ENCODE measurements at regions not wholly inside any gene's neighbourhood (a gene's known extent, or its start where the extent isn't known, plus 50 kb on each side); places are given as distances from the start of the nearest gene placed in this dataset.
"Not testable (repeated sequence)": the region's sequence is repeated elsewhere in the genome, so short reads cannot be mapped to it uniquely, and the experiment has no call there.

DNA sequence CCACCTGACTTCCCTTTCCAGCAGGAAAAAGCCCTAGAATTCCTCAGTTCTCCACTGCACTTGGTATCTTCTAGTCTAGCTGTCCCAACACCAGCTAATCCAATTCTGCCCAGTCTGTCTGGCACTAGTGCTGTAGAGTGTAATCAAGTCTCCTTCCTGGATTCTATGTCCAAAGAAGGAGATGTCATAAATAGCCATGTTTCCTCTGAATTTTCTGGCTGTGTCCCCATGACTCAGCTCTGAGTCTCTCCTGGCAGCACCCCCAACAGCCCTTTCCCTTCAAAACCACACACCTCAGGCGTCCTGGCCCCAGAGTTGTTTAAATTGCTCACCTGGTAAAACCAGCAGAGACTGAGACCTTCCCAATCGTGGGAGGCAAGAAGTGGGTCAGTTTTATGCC is 197.2 kb downstream of the GRXCR1 start:
- DNase-seq = no peak

DNA sequence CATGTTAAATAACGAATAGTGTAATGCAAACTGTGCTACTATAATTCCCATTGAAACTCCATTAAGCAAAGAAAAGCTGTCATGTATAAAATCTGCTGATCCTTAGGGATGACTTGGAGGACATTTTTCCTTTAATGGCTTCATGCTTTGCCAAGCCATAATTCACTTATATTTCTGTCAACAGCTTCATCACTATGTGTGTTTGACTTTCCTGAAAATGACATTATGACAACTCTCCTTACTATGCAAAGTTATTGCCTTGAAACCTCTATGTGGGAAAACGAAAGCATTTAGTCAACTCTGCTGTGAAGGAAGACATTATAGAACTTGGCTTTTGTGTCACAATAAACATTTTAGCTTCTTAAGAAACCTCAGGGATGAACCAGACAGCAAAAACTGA is 210.5 kb downstream of the GRXCR1 start:
- DNase-seq = no peak

DNA sequence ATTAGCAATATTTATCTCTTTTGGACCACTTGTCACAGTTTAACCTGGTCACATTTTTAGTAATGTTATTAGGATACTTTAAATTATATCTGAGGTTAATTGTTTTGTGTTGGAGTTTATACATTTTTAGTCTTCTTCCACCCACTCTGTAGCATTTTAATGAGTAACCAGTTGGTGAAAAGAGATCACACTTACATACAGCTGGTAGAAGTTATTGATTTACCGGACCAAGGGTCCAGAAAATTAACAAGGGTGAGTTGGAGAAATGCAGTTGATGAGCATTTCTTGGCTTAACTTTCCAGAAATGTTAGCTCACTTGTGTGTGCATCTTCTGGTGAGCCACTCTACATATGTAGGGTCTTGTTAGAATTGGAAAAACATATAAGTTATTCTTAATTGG is 219.6 kb downstream of the GRXCR1 start:
- DNase-seq = no peak

DNA sequence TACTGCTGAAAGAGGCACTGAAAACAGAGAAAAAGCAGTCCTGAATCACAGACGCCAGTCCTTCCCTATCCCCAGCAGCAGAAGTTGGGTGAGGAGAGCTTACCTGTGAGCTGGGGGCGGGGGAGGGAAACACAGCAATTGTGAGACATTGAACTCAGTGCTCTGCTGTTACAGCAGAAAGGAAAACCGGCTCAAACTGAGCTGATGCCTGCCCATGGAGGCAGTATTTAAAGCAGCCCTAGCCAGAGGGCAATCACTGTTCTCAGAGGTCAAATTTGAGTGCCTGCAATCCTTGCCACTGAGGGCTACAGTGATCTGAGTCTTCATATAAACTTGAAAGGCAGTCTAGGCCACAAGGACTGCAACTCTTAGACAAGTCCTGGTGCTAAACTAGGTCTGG is 220.7 kb downstream of the GRXCR1 start:
- no peak for DNase-seq

DNA sequence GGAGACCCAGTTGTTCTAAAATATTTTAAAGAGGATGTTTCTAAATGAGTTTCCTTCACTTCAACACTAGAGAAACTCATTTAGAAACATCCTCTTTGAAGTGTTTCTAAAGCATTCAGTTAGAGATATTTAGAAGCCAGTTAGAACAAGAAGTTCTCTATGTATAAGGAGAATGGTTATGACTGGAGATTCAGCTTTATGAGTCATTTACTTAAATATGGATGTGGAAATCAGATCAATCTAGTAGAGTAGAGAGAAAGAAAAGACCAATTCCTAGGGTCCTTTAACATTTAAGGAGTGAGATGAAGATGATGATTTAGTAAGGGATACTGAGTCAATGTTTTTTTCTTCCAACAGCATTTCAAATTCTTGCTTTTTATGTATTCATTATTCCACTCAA is 234.1 kb downstream of the GRXCR1 start:
- DNase-seq = no peak

DNA sequence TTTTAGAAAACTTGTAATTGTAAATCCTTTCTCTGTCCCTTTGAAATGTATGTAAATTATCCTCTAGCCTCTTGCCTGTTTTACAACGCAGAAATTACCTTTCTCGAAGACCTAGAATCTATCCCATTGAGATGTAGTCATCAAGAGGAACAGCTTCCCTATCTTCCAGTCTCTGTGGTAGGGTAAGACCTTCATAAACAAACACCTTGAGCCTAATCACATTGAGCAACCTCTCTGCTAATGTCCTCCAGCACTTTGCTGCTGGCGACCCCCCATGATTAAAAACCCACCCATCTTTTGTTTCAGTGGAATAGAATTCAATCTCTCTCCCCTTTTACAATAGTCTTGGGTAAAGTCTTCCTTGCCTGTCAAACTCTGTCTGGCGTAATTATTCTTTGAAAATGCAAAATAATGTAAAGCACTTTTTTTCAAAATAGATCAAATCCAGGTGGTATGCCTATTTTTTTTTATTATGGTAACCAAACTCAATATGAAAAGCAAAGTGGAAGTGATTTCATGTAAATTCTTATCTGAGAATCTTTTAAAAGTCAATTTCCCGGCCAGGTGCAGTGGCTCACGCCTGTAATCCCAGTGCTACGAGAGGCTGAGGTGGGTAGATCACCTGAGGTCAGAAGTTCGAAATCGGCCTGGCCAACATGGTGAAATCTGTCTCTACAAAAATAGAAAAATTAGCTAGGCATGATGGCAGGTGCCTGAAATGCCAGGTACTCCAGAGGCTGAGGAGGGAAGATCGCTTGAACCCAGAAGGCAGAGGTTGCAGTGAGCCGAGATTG is 237.9 kb downstream of the GRXCR1 start:
- no peak for DNase-seq

DNA sequence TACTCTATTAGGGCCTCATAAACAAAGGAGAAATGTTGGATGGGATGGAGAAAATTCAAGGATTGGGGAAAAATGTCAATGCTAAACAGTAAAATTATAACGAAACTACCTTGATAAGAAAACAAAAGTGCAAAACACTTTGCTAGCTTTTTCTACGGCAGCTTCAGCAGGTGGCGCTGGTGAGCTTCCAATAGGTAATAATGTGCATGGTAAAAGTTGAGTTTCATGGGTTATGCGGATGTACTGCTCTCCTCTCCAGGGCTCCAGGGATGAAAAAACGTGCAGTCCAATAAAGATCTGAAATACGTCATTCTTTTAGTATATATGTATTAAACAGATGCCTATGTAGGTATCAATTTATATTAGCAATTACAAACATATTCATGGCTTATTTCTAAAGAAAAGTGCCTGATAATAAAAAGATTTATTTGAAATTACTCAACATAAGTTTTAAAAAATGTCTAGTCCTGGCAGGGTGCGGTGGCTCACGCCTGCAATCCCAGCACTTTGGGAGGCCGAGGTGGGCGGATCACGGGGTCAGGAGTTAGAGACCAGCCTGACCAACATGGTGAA is 239.6 kb downstream of the GRXCR1 start:
- no peak for DNase-seq

DNA sequence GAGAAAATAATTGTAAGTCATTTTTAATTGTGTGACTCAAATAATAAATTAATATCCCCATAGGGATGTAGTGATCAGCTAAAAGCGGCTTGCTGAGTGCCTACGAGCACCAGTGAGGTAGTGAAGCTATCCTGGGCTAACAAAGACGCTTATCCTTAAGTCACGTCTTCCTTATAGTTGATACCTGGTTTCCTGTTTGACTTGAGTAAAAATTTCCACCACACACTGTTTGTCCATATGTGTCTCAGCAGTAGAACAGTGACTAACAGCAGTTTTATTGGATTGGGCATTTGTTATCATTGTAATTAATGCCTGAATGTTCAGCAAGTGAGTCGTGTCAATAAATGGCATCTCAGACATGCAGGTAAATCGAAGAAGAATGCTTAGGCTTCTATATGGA is 241.1 kb downstream of the GRXCR1 start:
- DNase-seq = no peak

DNA sequence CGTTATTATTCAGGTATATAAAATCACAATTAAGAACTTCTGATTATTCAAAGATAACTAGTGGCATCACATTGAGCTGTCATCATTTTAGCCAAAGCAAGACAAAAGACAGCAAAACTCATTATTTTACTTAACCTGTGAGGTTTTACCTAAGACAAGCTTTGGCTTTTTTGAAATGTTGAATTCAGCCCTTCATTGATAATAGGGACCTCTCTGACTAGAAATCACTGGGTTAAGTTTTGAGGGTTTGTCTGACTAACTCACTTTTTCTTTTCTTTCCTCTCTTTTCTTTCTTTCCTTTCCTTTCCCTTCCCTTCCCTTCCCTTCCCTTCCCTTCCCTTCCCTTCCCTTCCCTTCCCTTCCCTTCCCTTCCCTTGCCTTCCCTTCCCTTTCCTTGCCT is 244.2 kb downstream of the GRXCR1 start:
- DNase-seq = no peak

DNA sequence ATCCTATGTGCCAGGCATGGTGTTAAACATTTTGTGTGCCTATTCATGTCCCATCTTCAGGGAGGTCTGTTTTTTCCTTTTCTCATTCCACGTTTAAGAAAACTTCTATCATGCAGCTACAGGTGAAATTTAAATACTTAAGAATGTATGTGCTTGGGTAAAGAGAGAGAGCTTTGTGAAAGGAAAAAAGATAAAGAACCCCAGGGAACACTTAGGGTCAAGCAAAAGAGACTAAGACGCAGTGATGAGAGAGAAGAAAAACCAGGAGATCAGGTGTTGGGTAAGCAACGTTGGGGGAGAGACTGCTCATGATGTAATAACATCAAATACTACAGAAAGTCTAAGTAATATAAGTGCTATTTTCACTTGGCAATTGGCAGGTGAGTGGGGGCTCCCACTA is 253.7 kb downstream of the GRXCR1 start:
- DNase-seq = no peak

DNA sequence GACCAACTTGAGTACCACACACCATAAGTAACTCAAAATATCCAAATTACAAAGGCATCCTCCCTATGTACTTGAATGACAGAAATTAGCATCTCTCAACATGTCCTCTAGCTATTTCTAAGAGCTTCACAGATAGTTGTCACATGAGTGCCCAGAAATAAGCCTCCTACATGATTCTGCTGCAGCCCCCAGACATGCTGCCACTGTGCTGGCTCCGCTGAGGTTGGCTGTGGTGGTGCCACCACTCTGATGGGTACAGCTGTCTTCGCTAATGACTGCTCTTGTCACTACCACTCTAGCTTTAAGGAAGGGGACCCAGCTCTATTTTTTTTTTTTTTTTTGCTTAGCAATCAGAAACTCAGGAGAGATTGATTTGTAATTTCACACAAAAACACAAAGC is 256.0 kb downstream of the GRXCR1 start:
- DNase-seq = no peak

DNA sequence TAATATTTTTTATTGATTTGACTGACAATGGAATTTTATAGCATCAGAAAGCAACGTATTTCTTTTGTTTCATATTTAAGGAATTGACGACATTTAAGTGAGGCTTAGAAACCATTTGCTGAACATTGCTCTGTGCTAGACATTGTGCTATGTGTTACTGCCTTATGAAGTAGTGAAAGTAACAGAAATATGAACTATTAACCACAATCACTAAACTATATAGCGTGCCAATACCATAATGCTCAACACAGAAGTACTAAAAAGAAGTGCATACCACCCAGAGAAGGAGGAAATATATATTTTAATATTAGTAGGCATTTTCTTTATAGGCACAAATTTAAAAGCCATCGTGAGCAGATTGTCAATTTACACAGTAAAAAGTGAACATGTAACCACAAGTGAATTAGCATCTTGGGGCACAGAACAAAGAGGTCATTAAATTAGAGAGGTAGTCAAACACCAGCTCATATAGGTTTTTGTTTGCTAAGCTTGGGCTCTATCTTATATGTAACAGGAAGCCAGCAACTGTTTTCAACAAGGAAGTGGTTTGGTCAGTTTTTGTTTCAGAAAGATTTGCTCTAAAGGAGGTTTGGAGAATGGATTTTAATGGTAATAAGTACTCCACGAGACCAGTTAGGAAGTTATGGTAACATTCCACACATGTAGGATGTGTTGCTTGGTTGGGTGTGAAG is 270.7 kb downstream of the GRXCR1 start:
- no peak for DNase-seq

DNA sequence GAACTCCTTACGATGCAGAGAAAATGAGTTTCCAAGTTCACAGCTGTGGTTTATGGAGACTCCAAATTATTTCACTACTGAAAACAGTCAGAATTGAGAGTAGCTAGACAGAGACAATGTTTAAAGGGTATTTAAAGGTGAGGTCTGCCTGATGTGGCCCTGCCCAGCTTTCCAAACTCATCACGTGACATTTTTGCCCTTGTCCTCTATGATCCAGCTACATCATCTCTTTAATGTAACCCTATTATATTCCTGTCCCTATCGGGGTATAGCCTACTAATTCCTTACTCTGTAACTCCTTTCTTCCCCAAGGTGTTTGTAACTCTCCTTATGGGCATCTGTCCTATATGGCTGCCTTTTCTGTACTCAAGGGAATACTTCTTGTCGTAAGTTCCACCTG is 297.2 kb downstream of the GRXCR1 start:
- DNase-seq = no peak

DNA sequence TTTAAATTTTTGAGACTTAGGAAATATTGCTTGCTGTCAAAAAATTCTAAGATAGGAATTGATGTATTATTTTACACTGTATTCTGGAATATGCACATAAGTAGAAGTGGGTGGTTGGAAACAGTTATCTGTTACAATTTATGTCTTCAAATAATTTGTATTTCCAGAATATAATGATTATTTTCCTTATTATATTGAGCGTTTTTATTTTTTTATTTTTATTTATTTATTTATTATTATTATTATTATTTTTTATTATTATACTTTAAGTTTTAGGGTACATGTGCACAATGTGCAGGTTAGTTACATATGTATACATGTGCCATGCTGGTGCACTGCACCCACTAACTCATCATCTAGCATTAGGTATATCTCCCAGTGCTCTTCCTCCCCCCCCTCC is 320.1 kb downstream of the GRXCR1 start:
- not testable (repeated sequence) for DNase-seq

DNA sequence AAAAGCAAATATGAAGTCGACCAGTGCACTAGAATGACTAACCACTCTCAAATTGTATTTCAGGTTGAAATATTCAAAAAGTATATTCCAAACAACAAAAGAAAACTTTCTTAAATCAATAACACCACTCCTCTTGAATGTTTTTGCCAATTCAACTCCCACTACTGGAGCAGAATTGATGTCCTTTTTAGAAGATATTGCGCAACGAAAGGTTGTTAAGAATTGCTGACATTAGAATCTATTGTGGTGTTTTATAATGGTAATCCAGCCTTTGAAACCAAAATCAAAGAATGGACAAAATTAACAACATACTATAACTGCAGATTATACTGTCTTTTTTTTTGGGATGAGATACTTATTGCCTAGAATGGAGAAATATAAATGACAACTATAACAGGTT is 331.3 kb downstream of the GRXCR1 start:
- DNase-seq = no peak

DNA sequence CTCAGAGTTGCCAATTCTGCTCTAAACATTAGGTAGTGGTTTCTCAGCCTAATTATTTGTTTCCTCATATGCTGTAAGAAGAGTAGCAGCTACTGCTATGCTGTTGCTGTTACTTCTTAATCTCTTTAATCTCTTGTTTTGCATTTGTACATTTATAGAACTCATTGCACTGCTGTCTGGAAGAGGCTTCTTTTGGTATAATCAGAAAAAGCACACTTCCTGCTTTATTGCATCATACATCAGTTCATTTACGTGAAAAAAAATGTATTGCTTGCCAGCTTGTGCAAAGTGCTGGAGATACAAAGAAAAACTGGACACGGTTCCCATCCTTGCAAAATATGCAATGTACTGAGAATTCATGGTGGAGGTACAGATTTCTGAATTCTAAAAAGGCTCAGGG is 332.0 kb downstream of the GRXCR1 start:
- no peak for DNase-seq

DNA sequence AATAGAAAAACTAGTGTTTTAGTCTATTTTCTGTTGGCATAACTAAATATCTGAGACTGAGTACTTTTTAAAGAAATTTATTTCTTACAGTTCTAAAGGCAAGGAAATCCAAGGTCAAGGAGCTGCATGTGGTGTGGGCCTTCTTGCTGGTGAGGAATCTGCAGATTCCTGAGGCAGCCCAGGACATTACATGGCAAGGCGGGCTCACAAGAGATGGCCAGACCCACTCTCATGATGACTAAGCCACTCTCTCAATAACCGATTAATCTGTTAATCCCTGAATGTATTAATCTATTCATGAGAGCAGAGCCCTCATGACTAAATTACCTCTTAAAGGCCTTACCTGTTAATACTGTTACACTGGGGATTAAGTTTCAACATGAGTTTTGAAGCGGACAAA is 340.8 kb downstream of the GRXCR1 start:
- DNase-seq = no peak

DNA sequence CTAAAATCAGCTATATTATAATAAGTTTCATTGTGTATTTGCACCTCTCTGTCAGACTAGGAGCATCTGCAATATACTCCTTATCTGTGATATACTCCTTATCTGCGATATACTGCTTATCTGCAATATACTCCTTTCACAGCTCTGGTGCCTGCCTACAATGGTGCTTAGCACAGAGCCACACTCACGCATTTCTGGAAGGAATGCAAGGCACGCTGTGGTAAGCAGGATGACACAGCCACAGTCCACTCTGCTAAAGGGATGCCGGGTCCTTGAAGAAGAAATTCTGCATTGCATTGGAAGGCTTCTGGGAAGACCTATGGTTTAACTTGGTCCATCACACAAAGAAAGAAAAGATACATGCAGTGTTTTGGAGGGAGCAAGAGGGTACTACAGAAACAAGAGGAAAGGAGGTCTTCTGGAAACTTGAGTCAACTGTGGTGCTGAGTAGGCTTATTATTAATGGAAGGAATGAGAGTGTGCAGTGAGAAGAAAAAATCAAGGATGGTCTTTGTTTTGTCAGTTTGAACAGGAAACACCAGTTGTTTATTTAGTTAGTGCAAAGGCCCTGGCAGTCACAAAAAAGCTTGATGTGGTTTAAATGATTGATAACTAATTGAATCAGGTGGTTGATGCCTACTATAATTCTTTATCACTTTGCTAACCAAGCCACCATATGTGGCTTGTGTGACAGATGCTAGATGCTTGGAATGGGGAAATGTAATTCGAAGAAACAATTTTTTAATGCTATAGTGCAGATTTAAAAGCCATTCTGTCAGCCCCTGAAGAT is 342.3 kb downstream of the GRXCR1 start:
- no peak for DNase-seq

DNA sequence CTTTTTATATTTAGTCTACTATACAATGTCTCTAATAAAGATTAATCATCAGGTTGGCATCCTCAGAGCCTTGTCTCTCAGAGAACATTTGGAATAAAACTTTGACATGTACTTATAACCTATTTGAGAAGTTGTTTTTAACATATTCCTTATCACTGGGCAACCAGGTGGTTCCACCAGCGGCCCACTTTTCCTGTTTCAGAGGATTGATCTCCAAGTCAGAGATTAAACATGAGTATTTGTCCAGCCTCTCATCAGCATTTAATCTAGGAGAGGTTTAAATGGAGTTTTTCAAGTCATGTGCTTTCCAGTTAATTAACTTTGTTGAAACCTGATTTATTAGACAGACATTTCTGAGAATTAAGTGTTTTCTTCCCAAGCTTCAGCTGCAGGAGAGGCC is 345.5 kb downstream of the GRXCR1 start:
- DNase-seq = no peak

DNA sequence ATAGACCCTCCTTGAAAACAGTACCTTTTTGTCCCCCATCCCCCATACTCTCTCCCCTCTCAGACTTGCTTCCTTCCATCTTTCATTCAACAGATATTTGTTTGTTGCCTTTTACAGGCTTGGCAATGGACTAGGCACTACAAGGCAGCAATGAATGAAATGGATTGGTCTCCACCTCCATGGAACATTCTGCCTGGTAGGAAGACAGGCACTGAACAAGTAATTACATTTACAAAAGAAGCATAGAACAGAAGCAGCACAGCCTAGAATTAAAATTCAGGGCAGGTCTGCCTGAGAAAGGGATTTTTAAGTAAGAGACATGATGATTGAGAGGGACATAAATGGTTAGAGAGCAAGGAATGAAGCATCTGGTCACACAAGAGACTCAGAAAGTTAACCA is 346.1 kb downstream of the GRXCR1 start:
- no peak for DNase-seq

DNA sequence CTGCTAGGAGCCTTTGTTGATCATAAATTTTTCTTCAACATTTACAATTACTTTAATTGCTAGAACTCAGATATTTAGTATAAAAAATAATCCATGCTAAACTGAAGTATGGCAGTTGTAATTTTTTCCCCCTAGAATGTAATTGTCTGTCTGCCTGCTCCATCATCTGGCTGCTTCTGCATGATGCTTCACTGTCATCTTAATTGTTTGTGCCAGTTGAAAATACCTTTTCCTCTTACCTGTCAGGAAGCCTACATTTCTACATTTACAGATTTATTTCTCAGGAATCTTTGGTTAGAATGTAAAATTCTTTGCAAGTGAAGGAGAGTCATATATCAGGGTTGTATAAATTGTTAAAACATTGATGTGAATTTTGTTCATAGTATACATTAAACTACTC is 348.6 kb downstream of the GRXCR1 start:
- DNase-seq = no peak

DNA sequence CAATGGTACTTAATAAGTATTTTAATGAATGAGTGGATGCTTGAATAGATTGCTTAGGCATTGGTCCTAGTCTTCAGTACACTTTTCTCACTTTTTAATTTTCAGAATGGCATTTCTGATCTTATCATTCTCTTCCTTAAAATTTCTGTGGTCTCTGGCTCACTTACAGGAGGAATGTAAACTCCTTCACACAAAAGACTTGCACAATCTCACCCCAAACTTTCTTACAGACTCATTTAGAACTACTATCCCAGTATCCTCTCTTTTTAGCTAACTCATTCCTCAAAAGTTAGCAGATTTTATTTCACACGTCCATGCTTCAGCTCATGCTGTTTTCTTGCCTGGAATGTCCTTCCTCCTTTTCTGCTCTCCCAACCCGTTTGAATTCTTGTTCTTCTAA is 350.1 kb downstream of the GRXCR1 start:
- DNase-seq = no peak

DNA sequence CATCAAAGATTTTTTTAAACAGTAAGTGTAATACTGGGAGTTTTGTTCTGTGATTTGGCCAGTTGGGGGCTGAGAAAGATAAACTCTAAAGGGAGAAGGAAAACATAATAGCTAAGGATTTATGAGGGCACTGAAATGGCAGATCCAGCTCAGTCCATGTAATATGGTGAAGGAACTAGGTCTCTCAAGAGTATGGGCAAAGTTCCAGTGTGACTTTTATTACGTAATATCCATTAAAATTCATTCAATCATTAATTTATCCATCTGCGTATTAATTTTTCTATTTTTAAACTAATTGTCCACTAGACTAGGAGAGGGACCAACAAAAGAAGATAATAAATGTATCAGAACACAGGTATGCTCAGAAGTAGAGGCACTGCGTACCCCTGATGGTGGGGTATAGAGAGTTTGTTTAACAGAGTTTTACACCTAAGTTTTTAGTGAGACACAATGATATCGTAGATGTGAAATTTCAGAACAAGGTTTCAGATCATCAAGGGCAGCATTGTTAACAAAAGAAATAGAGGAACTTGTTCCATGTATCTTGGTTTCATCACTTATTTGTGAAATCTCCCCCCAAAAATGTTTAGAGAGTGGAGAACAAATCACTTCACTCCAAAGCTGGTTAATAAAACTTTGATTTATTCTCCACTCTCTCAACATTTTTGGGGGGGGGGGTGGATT is 351.1 kb downstream of the GRXCR1 start:
- no peak for DNase-seq

All from NCI-H2107 (cell line).